CD4-positive, alpha-beta T cell (primary cell): ENCODE measurements at regions not wholly inside any gene's neighbourhood (a gene's known extent, or its start where the extent isn't known, plus 50 kb on each side); places are given as distances from the start of the nearest gene placed in this dataset.

Experiments
- ATAC-seq: fragments of 200-7000 bp; cut with Tn5 transposase; one replicate; pipeline ENCODE4 v1.10.0; 2022; ENCODE audit warnings: mild to moderate bottlenecking; ENCODE audit not compliant: poor library complexity
- CTCF ChIA-PET: fragments of 350-600 bp; sonication (Branson Sonifier 250); formaldehyde crosslinking; loops from one replicate; lab custom pipeline; 2021; ENCODE audit warnings: antibody characterized with exemption, inconsistent platforms; lab: Charles Lee
- POLR2A ChIA-PET: fragments of 350-600 bp; sonication (Branson Sonifier 250); formaldehyde crosslinking; loops from one replicate; lab custom pipeline; 2021; ENCODE audit warnings: antibody characterized with exemption, inconsistent platforms; lab: Charles Lee
- DNase-seq, 14 experiments: peaks; one replicate each; pipeline ENCODE4 v3.0.0-alpha.2; 2013 to 2020; ENCODE audit warnings: mixed read lengths in 2 of 14
- H3K27ac ChIP-seq, 2 donors: one replicate each; pipeline versions ENCODE4 v1.5.1 to v1.7.0; 2013; ENCODE audit warnings: low read length in 2 of 2, low read depth in 1 of 2, mild to moderate bottlenecking in 1 of 2
- H3K27me3 ChIP-seq, 2 experiments: 1 replicate in 1 of 2; 2 replicates in 1 of 2; pipeline versions ENCODE4 v1.6.1 to v1.7.0; 2013; ENCODE audit warnings: low read length in 2 of 2, control low read depth in 1 of 2, mild to moderate bottlenecking in 1 of 2, moderate library complexity in 1 of 2; ENCODE audit not compliant: insufficient read depth in 2 of 2, control insufficient read depth in 1 of 2
- H3K36me3 ChIP-seq: one replicate; pipeline ENCODE4 v1.6.1; 2013; ENCODE audit warnings: low read length, control low read depth; ENCODE audit not compliant: insufficient read depth
- H3K4me1 ChIP-seq: one replicate; pipeline ENCODE4 v1.6.1; 2013; ENCODE audit warnings: low read length, control low read depth; ENCODE audit not compliant: insufficient read depth
- H3K4me3 ChIP-seq: one replicate; pipeline ENCODE4 v1.5.1; 2013; ENCODE audit warnings: mild to moderate bottlenecking, low read length, moderate library complexity
- H3K9me3 ChIP-seq, 2 experiments: 1 replicate in 1 of 2; 2 replicates in 1 of 2; pipeline versions ENCODE4 v1.6.1 to v1.7.0; 2013; ENCODE audit warnings: low read length in 2 of 2, mild to moderate bottlenecking in 2 of 2, control low read depth in 1 of 2, moderate library complexity in 1 of 2; ENCODE audit not compliant: control insufficient read depth in 1 of 2, insufficient read depth in 1 of 2
- H3K27ac Mint-ChIP-seq: one replicate; pipeline ENCODE4 v1.8.0; 2020; ENCODE audit warnings: mixed read lengths
- H3K27me3 Mint-ChIP-seq: one replicate; pipeline ENCODE4 v1.8.0; 2021; ENCODE audit warnings: mixed read lengths
- H3K36me3 Mint-ChIP-seq: one replicate; pipeline ENCODE4 v1.8.0; 2021; ENCODE audit warnings: low read depth, mixed read lengths
- H3K4me1 Mint-ChIP-seq: one replicate; pipeline ENCODE4 v1.8.0; 2021; ENCODE audit warnings: low read depth, mixed read lengths
- H3K4me3 Mint-ChIP-seq: one replicate; pipeline ENCODE4 v1.8.0; 2020; ENCODE audit warnings: mild to moderate bottlenecking, mixed read lengths
- H3K9me3 Mint-ChIP-seq: one replicate; pipeline ENCODE4 v1.8.0; 2020; ENCODE audit warnings: mixed read lengths
- intact Hi-C, 2 experiments: fragments of 100-400 bp; cut with DNase I in 1 of 2; cut with micrococcal nuclease in 1 of 2; formaldehyde crosslinking; loops; one replicate each; pipeline versions ENCODE4 v1.15.1 to v1.9.0; 2023 to 2025; cut with DNase I, micrococcal nuclease
- TF ChIP-seq, protein P1 (sequence below): fragments of 200-600 bp; IDR thresholded peaks from one replicate; pipeline ENCODE4 v1.8.0; 2022; ENCODE audit warnings: antibody characterized with exemption, mild to moderate bottlenecking

DNA sequence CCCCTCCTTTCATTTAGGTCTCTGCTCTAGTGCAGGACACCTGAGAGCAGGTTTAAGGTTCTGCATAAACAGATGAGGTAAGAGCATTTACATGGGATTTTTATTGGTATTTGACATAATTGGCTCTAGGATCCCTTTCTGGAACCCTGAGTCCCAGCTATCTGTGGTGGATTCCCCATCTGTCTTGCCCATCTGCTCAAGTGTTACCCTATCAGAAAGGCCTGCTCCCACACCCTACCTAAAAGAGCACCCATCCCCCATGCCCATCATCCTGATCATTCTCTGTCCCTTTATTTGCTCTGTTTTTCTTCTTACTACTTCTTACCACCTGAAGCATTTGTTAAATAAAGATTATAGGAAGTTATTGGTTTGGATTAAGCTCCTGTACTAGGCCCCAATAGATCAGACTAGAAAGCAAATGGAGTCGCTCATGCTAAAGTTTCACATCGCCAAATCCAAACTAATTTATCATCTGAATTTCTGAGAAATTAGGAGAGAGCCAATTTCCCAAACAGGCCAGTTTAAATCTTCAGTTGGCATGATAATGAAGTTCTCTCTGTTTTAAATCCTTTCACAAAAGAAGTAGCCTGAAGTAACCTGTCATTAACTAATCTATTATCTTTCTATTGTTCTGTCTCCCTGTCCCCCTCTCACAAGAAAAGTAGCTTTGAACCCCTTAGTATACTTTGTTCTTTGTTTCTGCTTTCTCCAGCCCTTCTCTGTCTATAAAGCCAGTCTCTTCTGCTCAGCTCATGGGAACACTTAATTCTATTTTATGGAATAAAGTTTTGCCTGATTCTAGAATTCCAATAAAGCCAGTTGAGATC, 178.6 kb downstream of the ZNF674 start:
- H3K27ac ChIP-seq, result no peak overlapping the region
- no peak overlapping the region for H3K27ac Mint-ChIP-seq
- no peaks in the 10 kb centered on the region for H3K36me3 ChIP-seq
- no peaks in the 10 kb centered on the region for H3K27me3 ChIP-seq
- no peak overlapping the region for H3K4me3 Mint-ChIP-seq
- H3K4me3 ChIP-seq, result no peak overlapping the region
- TF ChIP-seq, protein P1, sequence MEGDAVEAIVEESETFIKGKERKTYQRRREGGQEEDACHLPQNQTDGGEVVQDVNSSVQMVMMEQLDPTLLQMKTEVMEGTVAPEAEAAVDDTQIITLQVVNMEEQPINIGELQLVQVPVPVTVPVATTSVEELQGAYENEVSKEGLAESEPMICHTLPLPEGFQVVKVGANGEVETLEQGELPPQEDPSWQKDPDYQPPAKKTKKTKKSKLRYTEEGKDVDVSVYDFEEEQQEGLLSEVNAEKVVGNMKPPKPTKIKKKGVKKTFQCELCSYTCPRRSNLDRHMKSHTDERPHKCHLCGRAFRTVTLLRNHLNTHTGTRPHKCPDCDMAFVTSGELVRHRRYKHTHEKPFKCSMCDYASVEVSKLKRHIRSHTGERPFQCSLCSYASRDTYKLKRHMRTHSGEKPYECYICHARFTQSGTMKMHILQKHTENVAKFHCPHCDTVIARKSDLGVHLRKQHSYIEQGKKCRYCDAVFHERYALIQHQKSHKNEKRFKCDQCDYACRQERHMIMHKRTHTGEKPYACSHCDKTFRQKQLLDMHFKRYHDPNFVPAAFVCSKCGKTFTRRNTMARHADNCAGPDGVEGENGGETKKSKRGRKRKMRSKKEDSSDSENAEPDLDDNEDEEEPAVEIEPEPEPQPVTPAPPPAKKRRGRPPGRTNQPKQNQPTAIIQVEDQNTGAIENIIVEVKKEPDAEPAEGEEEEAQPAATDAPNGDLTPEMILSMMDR, result no peak
- H3K9me3 ChIP-seq, result no peaks in the 10 kb centered on the region
- ATAC-seq (no peak), DNase-seq (no peak)
- no peaks in the 10 kb centered on the region for H3K4me1 ChIP-seq
- no peaks in the 10 kb centered on the region for H3K4me1 Mint-ChIP-seq
- intact Hi-C loops, result no loop called here
- POLR2A ChIA-PET, result no interaction called here
- CTCF ChIA-PET, result no interaction called here
- no peaks in the 10 kb centered on the region for H3K27me3 Mint-ChIP-seq
- H3K36me3 Mint-ChIP-seq, result no peaks in the 10 kb centered on the region
- no peaks in the 10 kb centered on the region for H3K9me3 Mint-ChIP-seq

GRCh38 chrX:46354481-46354880, 190.7 kb downstream of the ZNF674 start:
- no peaks in the 10 kb centered on the region for H3K4me1 ChIP-seq
- Mint-ChIP-seq H3K36me3 (no peaks in the 10 kb centered on the region), H3K27me3 (no peaks in the 10 kb centered on the region), H3K27ac (no peak overlapping the region), H3K4me3 (no peak overlapping the region), H3K9me3 (no peaks in the 10 kb centered on the region), H3K4me1 (no peaks in the 10 kb centered on the region)
- no peaks in the 10 kb centered on the region for H3K27me3 ChIP-seq
- H3K4me3 ChIP-seq, result no peak overlapping the region
- ChIA-PET POLR2A (no interaction called here), CTCF (no interaction called here)
- H3K27ac ChIP-seq, result no peak overlapping the region
- H3K9me3 ChIP-seq, result no peaks in the 10 kb centered on the region
- TF ChIP-seq, protein P1, result no peak
- no peak for ATAC-seq
- DNase-seq, result no peak
- no peaks in the 10 kb centered on the region for H3K36me3 ChIP-seq
- intact Hi-C loops, result no loop called here

DNA sequence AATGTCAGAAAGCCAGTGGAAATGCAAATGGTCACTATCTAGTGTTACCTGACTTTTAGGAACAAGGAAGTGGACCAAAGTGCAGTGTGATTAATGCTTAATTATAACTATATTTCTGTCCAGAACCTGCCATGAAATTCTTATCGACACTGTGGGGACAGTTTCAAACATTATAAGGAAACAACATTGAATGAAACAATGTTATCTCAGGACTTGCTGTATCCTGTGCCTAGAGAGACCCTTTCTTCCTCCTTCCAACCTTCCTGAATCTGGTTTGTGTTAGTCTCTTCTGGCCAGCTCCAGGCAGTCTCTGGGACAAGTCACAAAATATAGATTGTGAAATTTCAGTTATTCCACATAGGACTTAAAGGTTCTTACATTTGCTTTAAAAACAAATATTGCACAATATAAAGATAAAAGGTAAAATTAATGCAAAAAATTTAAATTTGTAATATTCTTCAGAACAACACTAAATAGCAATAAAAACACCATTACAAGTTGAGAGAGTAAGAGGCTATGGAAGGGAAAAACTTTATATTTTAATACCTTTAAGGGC, 203.4 kb downstream of the ZNF674 start:
- no peaks in the 10 kb centered on the region for H3K27me3 ChIP-seq
- no peak overlapping the region for H3K27ac Mint-ChIP-seq
- no peak for ATAC-seq
- no peaks in the 10 kb centered on the region for H3K36me3 Mint-ChIP-seq
- H3K4me1 Mint-ChIP-seq, result no peaks in the 10 kb centered on the region
- ChIA-PET CTCF (no interaction called here), POLR2A (no interaction called here)
- no peak overlapping the region for H3K27ac ChIP-seq
- no peak overlapping the region for H3K4me3 ChIP-seq
- no peaks in the 10 kb centered on the region for H3K36me3 ChIP-seq
- no peak for DNase-seq
- TF ChIP-seq, protein P1, result no peak
- no peaks in the 10 kb centered on the region for H3K9me3 ChIP-seq
- no peak overlapping the region for H3K4me3 Mint-ChIP-seq
- H3K9me3 Mint-ChIP-seq, result peaks cover under 1% of the 10 kb centered on the region
- intact Hi-C loops, result no loop called here
- no peaks in the 10 kb centered on the region for H3K27me3 Mint-ChIP-seq
- no peaks in the 10 kb centered on the region for H3K4me1 ChIP-seq
